GM12878 (cell line): ENCODE measurements at regions not wholly inside any gene's neighbourhood (a gene's known extent, or its start where the extent isn't known, plus 50 kb on each side); places are given as distances from the start of the nearest gene placed in this dataset.

ENCODE experiments used
- ATAC-seq: fragments of 200-7000 bp; cut with Tn5 transposase; 3 replicates; pipeline ENCODE4 v1.9.1; 2020; ENCODE audit warnings: mild to moderate bottlenecking, moderate library complexity
- BruUV-seq: library from RNA; stranded (reverse); fragments of 400-500 nt; replicated peaks from 2 replicates; lab custom pipeline; 2021; lab: Mats Ljungman, UMichigan
- CTCF ChIA-PET: fragments of 300-600 bp; sonication (Branson Sonifier 250); formaldehyde crosslinking; extraction: SDS; loops from one replicate; lab custom pipeline; 2021; ENCODE audit warnings: inconsistent platforms; lab: Yijun Ruan, JAX
- POLR2A ChIA-PET: fragments of 350-600 bp; formaldehyde crosslinking; extraction: SDS; loops from one replicate; lab custom pipeline; 2021; ENCODE audit warnings: inconsistent platforms; lab: Charles Lee
- RAD21 ChIA-PET: fragments of 300-600 bp; sonication (Branson Sonifier 250); formaldehyde crosslinking; loops from one replicate; lab custom pipeline; 2023; ENCODE audit warnings: antibody characterized with exemption; ENCODE audit not compliant: unreplicated experiment; lab: Charles Lee
- SMC1A ChIA-PET: fragments of 300-600 bp; sonication (Branson Sonifier 250); formaldehyde crosslinking; loops from one replicate; lab custom pipeline; 2023; ENCODE audit not compliant: unreplicated experiment, uncharacterized antibody; lab: Charles Lee
- DNase-seq: peaks from one replicate; pipeline ENCODE4 v3.0.0-alpha.2; 2011; ENCODE audit warnings: low read depth, low spot score
- FAIRE-seq: peaks from 3 replicates; lab custom pipeline; 2011; peaks lifted over from hg19 to GRCh38; lab: Jason Lieb, UNC
- H2AFZ ChIP-seq: 2 replicates; pipeline ENCODE4 v1.6.0; 2011; ENCODE audit warnings: low read depth, low read length, control low read depth; ENCODE audit not compliant: control insufficient read depth
- H3K27ac ChIP-seq: 2 replicates; pipeline ENCODE4 v1.5.1; 2011; ENCODE audit warnings: control low read depth; ENCODE audit not compliant: control insufficient read depth, insufficient read depth
- H3K27me3 ChIP-seq, 2 experiments: replicated peaks in 1 of 2; 2 replicates each; pipeline versions ENCODE4 v1.6.0 to v1.6.1; 2011; ENCODE audit warnings: low read length in 1 of 2; ENCODE audit not compliant: control insufficient read depth in 2 of 2, insufficient read depth in 2 of 2
- H3K36me3 ChIP-seq, 2 experiments: 2 replicates each; pipeline ENCODE4 v1.5.1; 2011; ENCODE audit warnings: low read length in 1 of 2; ENCODE audit not compliant: control insufficient read depth in 2 of 2, insufficient read depth in 2 of 2
- H3K4me1 ChIP-seq: 2 replicates; pipeline ENCODE4 v1.6.1; 2011; ENCODE audit warnings: mild to moderate bottlenecking, low read length, moderate library complexity, mixed read lengths; ENCODE audit not compliant: control insufficient read depth, insufficient read depth
- H3K4me2 ChIP-seq: 2 replicates; pipeline ENCODE4 v1.6.0; 2011; ENCODE audit warnings: control low read depth; ENCODE audit not compliant: control insufficient read depth, insufficient read depth
- H3K4me3 ChIP-seq: fragments of 200-600 bp; sonication (generic); 2 replicates; pipeline ENCODE4 v1.5.1; 2016
- H3K79me2 ChIP-seq: 2 replicates; pipeline ENCODE4 v1.6.0; 2011; ENCODE audit warnings: low read length; ENCODE audit not compliant: control insufficient read depth, insufficient read depth
- H3K9ac ChIP-seq: 2 replicates; pipeline ENCODE4 v1.8.0; 2011; ENCODE audit warnings: low read length, control low read depth, mixed read lengths; ENCODE audit not compliant: control insufficient read depth, insufficient read depth
- H3K9me3 ChIP-seq: replicated peaks from 3 replicates; pipeline ENCODE4 v1.5.1; 2011; ENCODE audit warnings: mild to moderate bottlenecking, low read length; ENCODE audit not compliant: control insufficient read depth, insufficient read depth
- H4K20me1 ChIP-seq: 2 replicates; pipeline ENCODE4 v1.6.0; 2011; ENCODE audit not compliant: control insufficient read depth, insufficient read depth
- RAD51 ChIP-seq: fragments of 450-650 bp; IDR thresholded peaks from 2 replicates; pipeline ENCODE4 v1.6.1; 2016; ENCODE audit warnings: moderate library complexity, mild to moderate bottlenecking, inconsistent platforms
- RFX5 ChIP-seq: IDR thresholded peaks from 2 replicates; pipeline ENCODE4 v1.6.1; 2011; ENCODE audit warnings: low read depth, low read length, improper control_type of control experiment
- SREBF1 ChIP-seq: IDR thresholded peaks from 2 replicates; pipeline ENCODE4 v1.6.1; 2012; ENCODE audit warnings: mild to moderate bottlenecking, low read length
- SREBF2 ChIP-seq: IDR thresholded peaks from 2 replicates; pipeline ENCODE4 v1.6.1; 2012; ENCODE audit warnings: mild to moderate bottlenecking, low read length
- STAT3 ChIP-seq: IDR thresholded peaks from 2 replicates; pipeline ENCODE4 v1.6.1; 2011; ENCODE audit warnings: low read depth, low read length, improper control_type of control experiment
- ZZZ3 ChIP-seq: IDR thresholded peaks from 2 replicates; pipeline ENCODE4 v1.6.1; 2011; ENCODE audit warnings: low read depth; ENCODE audit not compliant: control insufficient read depth, insufficient read length
- WGBS: methylation state at CpG from one replicate; pipeline ENCODE4 v1.1.6; 2016; ENCODE audit warnings: low lambda C conversion rate; ENCODE audit not compliant: insufficient replicate concordance, insufficient coverage; ENCODE audit errors: missing lambda C conversion rate; 5-methylcytosine and 5-hydroxymethylcytosine counted together
- in situ Hi-C: fragments of 300-500 bp; cut with MboI; formaldehyde crosslinking; loops from 9 replicates; pipeline ENCODE4 v1.14.3; 2018; ENCODE audit warnings: mixed read lengths
- intact Hi-C: fragments of 100-400 bp; cut with micrococcal nuclease; formaldehyde crosslinking; loops from one replicate; pipeline ENCODE4 v1.14.2; 2022; ENCODE audit not compliant: unreplicated experiment
- TF ChIP-seq, protein P1 (sequence below): fragments of 450-650 bp; IDR thresholded peaks from 2 replicates; pipeline ENCODE4 v1.6.1; 2017; ENCODE audit warnings: mild to moderate bottlenecking, moderate library complexity
- TF ChIP-seq, protein P2 (sequence below): IDR thresholded peaks from 2 replicates; pipeline ENCODE4 v1.6.1; 2011; ENCODE audit warnings: borderline replicate concordance, low read depth, mild to moderate bottlenecking, moderate library complexity, low read length; ENCODE audit not compliant: insufficient read depth, poor library complexity, severe bottlenecking

DNA sequence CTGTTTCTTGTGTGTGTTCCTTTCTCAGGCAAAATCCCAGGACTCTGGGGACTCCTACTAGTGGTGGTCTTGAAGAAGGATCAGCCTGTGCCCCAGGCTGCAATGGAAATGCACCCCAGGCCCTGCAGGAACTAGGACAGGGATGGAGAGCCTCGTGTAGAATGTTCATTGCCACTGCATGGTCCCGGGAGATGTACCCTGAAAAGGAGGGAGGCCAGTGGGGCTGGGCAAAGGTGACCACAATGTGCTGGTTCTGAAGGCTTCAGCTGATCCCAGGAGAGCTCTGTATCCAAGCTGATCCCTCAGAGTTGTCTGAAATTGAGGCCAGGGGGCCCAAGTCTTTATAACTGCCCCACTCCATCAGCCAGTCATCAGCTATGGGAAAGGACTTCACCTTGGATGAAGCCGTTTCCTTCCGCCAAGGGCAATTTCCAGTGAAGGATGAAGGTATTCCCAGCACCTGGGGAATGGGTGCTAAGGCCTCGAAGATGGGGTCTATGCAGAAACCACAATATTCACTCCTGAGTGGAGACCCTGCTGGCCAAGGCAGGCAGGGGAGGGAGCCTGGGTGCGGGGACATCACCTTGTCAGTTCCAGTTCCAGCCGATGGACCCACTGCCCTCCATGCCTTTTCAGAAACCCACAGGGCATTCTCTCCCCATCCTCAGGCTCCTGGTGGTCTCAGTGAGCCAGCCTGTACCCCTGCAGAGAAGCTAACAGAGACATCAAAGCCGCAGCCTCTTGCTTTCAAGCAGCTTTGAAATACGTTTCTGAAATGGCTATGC lies 59.9 kb upstream of the CDH5 start:
- DNase-seq = no peak
- in situ Hi-C loops (no loop called here), intact Hi-C loops (no loop called here)
- H2AFZ ChIP-seq = no peak overlapping the region
- peaks cover 4 to 6% of the 10 kb centered on the region in 2 experiments; a peak in 3 of 4 replicates for H3K27me3 ChIP-seq
- H3K4me2 ChIP-seq = no peak overlapping the region
- no peaks in the 10 kb centered on the region for H3K36me3 ChIP-seq
- ChIA-PET SMC1A (interaction anchor here (0.6 kb wide), 1 partner anchor 17 kb away, joined by 3 read pairs; no protein-coding TSS in a partner anchor), RAD21 (no interaction called here), POLR2A (no interaction called here), CTCF (no interaction called here)
- H3K9ac ChIP-seq = no peak overlapping the region
- H3K4me3 ChIP-seq = no peak overlapping the region
- no peak for FAIRE-seq
- no peak overlapping the region for H3K27ac ChIP-seq
- no peaks in the 10 kb centered on the region for H3K9me3 ChIP-seq
- H4K20me1 ChIP-seq = no peaks in the 10 kb centered on the region
- no peak for TF ChIP-seq SREBF1
- TF ChIP-seq STAT3 = no peak
- TF ChIP-seq, protein P1, sequence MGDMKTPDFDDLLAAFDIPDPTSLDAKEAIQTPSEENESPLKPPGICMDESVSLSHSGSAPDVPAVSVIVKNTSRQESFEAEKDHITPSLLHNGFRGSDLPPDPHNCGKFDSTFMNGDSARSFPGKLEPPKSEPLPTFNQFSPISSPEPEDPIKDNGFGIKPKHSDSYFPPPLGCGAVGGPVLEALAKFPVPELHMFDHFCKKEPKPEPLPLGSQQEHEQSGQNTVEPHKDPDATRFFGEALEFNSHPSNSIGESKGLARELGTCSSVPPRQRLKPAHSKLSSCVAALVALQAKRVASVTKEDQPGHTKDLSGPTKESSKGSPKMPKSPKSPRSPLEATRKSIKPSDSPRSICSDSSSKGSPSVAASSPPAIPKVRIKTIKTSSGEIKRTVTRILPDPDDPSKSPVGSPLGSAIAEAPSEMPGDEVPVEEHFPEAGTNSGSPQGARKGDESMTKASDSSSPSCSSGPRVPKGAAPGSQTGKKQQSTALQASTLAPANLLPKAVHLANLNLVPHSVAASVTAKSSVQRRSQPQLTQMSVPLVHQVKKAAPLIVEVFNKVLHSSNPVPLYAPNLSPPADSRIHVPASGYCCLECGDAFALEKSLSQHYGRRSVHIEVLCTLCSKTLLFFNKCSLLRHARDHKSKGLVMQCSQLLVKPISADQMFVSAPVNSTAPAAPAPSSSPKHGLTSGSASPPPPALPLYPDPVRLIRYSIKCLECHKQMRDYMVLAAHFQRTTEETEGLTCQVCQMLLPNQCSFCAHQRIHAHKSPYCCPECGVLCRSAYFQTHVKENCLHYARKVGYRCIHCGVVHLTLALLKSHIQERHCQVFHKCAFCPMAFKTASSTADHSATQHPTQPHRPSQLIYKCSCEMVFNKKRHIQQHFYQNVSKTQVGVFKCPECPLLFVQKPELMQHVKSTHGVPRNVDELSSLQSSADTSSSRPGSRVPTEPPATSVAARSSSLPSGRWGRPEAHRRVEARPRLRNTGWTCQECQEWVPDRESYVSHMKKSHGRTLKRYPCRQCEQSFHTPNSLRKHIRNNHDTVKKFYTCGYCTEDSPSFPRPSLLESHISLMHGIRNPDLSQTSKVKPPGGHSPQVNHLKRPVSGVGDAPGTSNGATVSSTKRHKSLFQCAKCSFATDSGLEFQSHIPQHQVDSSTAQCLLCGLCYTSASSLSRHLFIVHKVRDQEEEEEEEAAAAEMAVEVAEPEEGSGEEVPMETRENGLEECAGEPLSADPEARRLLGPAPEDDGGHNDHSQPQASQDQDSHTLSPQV = no peak
- TF ChIP-seq SREBF2 = no peak
- no peak for TF ChIP-seq ZZZ3
- no peak for TF ChIP-seq RFX5
- no peak for TF ChIP-seq RAD51
- TF ChIP-seq, protein P2, sequence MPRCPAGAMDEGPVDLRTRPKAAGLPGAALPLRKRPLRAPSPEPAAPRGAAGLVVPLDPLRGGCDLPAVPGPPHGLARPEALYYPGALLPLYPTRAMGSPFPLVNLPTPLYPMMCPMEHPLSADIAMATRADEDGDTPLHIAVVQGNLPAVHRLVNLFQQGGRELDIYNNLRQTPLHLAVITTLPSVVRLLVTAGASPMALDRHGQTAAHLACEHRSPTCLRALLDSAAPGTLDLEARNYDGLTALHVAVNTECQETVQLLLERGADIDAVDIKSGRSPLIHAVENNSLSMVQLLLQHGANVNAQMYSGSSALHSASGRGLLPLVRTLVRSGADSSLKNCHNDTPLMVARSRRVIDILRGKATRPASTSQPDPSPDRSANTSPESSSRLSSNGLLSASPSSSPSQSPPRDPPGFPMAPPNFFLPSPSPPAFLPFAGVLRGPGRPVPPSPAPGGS = no peak
- no peak for ATAC-seq
- no peaks in the 10 kb centered on the region for H3K79me2 ChIP-seq
- no TSS peak for BruUV-seq
- WGBS = 34% methylated on average over 9 of the region's 9 CpGs
- H3K4me1 ChIP-seq = no peaks in the 10 kb centered on the region
